IMR-90 (cell line): ENCODE measurements at regions not wholly inside any gene's neighbourhood (a gene's known extent, or its start where the extent isn't known, plus 50 kb on each side); places are given as distances from the start of the nearest gene placed in this dataset.

Experiments
- CEBPB ChIP-seq: IDR thresholded peaks from 2 replicates; pipeline ENCODE4 v1.6.1; 2012; ENCODE audit warnings: low read depth, low read length, improper control_type of control experiment
- CHD1 ChIP-seq: IDR thresholded peaks from 2 replicates; pipeline ENCODE4 v1.6.1; 2012; ENCODE audit warnings: low read depth, low read length, improper control_type of control experiment
- FOS ChIP-seq: fragments of 150-350 bp; IDR thresholded peaks from 2 replicates; pipeline ENCODE4 v1.6.1; 2016; ENCODE audit warnings: low read depth, low read length
- MAFK ChIP-seq: IDR thresholded peaks from 2 replicates; pipeline ENCODE4 v1.6.1; 2012; ENCODE audit warnings: low read depth, low read length, improper control_type of control experiment
- MAZ ChIP-seq: IDR thresholded peaks from 2 replicates; pipeline ENCODE4 v1.6.1; 2012; ENCODE audit warnings: low read depth, mild to moderate bottlenecking, low read length, improper control_type of control experiment, moderate library complexity, borderline replicate concordance
- POLR2A ChIP-seq: IDR thresholded peaks from 2 replicates; pipeline ENCODE4 v1.6.1; 2012; ENCODE audit warnings: mild to moderate bottlenecking, low read depth, low read length
- RAD21 ChIP-seq: IDR thresholded peaks from 2 replicates; pipeline ENCODE4 v1.6.1; 2012; ENCODE audit warnings: low read length, improper control_type of control experiment
- RCOR1 ChIP-seq: IDR thresholded peaks from 2 replicates; pipeline ENCODE4 v1.6.1; 2012; ENCODE audit warnings: mild to moderate bottlenecking, low read length, improper control_type of control experiment; ENCODE audit not compliant: insufficient replicate concordance
- RFX5 ChIP-seq: IDR thresholded peaks from 2 replicates; pipeline ENCODE4 v1.8.0; 2012; ENCODE audit warnings: low read depth, mild to moderate bottlenecking, low read length, moderate library complexity
- SMC3 ChIP-seq: fragments of 150-350 bp; IDR thresholded peaks from 2 replicates; pipeline ENCODE4 v1.6.1; 2016; ENCODE audit warnings: low read depth, mild to moderate bottlenecking, antibody characterized with exemption, low read length, moderate library complexity
- TF ChIP-seq, protein P1 (sequence below): conservative IDR thresholded peaks from 2 replicates; pipeline ENCODE4 v1.5.1; 2012; ENCODE audit warnings: mild to moderate bottlenecking, low read depth, low read length, improper control_type of control experiment
- TF ChIP-seq, protein P2 (sequence below): fragments of 150-350 bp; IDR thresholded peaks from 2 replicates; pipeline ENCODE4 v1.6.1; 2016; ENCODE audit warnings: low read depth, mild to moderate bottlenecking, low read length, moderate library complexity, borderline replicate concordance
- TF ChIP-seq, protein P3 (sequence below): fragments of 150-350 bp; IDR thresholded peaks from 2 replicates; pipeline ENCODE4 v1.6.1; 2017; ENCODE audit warnings: mild to moderate bottlenecking, antibody characterized with exemption, low read length, low read depth

DNA sequence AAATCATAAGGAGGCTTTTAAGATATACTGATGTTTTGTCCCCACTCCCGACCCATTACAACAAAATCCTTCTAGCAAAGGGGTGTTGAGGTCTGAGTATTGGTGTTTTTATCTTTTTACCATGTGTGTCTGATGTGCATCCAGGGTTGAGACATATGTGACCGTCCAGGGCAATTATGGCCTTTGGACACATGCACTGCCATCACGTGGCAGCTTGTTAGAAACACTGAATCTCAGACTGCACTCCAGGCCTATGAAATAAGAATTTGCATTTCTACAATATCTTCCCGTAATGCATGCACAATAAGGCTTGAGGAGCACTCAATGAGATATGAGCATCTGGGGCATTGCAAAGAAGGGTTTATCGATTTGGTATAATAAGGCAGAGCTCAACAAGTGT, 235.1 kb upstream of the ZNF804A start:
- TF ChIP-seq, protein P1, sequence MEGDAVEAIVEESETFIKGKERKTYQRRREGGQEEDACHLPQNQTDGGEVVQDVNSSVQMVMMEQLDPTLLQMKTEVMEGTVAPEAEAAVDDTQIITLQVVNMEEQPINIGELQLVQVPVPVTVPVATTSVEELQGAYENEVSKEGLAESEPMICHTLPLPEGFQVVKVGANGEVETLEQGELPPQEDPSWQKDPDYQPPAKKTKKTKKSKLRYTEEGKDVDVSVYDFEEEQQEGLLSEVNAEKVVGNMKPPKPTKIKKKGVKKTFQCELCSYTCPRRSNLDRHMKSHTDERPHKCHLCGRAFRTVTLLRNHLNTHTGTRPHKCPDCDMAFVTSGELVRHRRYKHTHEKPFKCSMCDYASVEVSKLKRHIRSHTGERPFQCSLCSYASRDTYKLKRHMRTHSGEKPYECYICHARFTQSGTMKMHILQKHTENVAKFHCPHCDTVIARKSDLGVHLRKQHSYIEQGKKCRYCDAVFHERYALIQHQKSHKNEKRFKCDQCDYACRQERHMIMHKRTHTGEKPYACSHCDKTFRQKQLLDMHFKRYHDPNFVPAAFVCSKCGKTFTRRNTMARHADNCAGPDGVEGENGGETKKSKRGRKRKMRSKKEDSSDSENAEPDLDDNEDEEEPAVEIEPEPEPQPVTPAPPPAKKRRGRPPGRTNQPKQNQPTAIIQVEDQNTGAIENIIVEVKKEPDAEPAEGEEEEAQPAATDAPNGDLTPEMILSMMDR: no peak
- TF ChIP-seq POLR2A: no peak
- no peak for TF ChIP-seq RFX5
- no peak for TF ChIP-seq FOS
- no peak for TF ChIP-seq CEBPB
- no peak for TF ChIP-seq MAZ
- TF ChIP-seq CHD1: no peak
- TF ChIP-seq, protein P2, sequence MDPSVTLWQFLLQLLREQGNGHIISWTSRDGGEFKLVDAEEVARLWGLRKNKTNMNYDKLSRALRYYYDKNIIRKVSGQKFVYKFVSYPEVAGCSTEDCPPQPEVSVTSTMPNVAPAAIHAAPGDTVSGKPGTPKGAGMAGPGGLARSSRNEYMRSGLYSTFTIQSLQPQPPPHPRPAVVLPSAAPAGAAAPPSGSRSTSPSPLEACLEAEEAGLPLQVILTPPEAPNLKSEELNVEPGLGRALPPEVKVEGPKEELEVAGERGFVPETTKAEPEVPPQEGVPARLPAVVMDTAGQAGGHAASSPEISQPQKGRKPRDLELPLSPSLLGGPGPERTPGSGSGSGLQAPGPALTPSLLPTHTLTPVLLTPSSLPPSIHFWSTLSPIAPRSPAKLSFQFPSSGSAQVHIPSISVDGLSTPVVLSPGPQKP: no peak
- no peak for TF ChIP-seq MAFK
- no peak for TF ChIP-seq SMC3
- no peak for TF ChIP-seq RCOR1
- TF ChIP-seq, protein P3, sequence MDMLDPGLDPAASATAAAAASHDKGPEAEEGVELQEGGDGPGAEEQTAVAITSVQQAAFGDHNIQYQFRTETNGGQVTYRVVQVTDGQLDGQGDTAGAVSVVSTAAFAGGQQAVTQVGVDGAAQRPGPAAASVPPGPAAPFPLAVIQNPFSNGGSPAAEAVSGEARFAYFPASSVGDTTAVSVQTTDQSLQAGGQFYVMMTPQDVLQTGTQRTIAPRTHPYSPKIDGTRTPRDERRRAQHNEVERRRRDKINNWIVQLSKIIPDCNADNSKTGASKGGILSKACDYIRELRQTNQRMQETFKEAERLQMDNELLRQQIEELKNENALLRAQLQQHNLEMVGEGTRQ: no peak
- TF ChIP-seq RAD21: no peak
